Endothelial cell of hepatic sinusoid (primary cell): ENCODE measurements at regions not wholly inside any gene's neighbourhood (a gene's known extent, or its start where the extent isn't known, plus 50 kb on each side); places are given as distances from the start of the nearest gene placed in this dataset.
"Not testable (repeated sequence)": the region's sequence is repeated elsewhere in the genome, so short reads cannot be mapped to it uniquely, and the experiment has no call there.

Experiments used
- in situ Hi-C: cut with HindIII; loops from 2 replicates; pipeline ENCODE4 v1.10.0; 2017; ENCODE audit warnings: low sequenced_read_pairs

- in situ Hi-C loops: no loop called here
These were observed 157.8 kb upstream of the SALL4 start for GRCh38 chr20:51960047-51960675.

GRCh38 chr20:51959066-51959542, 156.8 kb upstream of the SALL4 start:
- in situ Hi-C loops: no loop called here

DNA sequence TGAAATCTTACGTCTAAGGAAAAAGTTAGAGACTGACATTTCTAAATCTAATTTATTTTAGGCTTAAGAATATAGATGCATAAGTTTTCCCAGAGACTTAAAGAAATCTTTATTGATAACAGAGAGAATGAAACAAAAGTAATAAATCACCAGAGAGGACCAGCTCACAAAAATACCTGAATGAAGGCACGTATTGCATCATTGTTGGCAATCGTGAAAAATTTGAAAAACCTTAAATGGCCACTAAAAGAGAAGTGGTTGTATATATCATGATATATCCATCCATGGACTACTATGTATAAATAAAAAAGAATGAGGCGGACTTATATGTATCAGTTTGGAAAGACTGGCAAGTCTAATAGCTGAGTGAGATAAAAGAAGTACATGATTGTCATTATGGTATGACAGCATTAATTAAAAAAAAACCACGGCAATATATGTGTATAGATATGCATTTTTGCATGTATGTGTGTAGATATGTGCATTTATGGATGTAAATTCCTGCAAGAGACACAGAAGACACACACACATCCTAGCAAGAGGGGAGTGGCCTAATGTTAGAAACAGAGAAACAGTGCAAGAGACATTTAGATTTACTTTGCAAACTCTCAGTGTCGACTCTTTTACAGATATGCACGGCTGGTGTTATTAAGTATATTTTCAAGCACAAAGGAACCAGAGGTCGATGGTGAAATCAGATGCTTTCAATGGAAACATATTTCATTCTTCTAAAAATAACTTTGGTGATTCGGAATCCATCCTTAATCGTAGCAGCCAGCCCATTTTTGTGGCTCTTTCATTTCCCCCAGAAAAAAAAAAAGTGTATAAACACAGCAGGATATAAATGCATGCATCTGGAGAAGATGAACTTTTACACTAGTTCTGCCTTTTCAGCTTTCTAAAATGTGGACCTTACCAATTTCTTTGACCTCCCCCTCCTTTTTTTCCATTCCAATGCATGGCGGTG, 156.1 kb upstream of the SALL4 start:
- in situ Hi-C loops: no loop called here

GRCh38 chr20:51955756-51956155, 153.4 kb upstream of the SALL4 start:
- in situ Hi-C loops: no loop called here

DNA sequence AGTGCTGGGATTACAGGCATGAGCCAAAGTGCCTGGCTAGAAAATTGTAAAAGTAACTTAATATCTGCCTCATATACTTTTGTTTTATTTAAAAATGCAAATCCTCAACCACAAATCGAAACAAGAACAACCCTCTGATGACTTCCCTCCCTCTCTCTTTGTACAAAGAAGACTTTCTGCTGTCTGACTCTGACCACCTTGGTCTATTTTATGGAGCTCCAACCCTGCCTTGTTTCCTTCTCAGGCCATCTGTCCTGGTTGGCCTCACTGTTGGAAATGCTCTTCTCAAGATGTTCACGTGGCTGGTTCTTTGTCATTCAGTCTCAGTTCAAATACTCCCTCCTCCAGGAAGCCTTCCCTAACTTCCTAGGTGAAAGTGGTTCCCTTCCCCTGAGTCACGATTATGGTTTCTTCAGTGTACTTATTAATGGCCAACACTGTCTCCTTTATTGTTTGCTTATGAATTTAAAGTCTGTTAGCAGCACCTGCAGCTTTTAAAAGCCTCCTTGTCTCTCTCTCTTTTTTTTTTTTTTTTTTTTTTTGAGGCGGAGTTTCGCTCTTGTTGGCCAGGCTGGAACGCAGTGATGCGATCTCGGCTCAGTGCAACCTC, 151.5 kb upstream of the SALL4 start:
- in situ Hi-C loops: loop anchor here (5.0 kb wide), 1 partner anchor 67 kb away; no protein-coding TSS in a partner anchor

- in situ Hi-C loops: loop anchor here (5.0 kb wide), 1 partner anchor 64 kb away; no protein-coding TSS in a partner anchor
These were observed 148.6 kb upstream of the SALL4 start for GRCh38 chr20:51950926-51951325.

GRCh38 chr20:51946586-51946985, 144.3 kb upstream of the SALL4 start:
- in situ Hi-C loops: loop anchor here (5.0 kb wide), 1 partner anchor 101 kb away; no protein-coding TSS in a partner anchor

GRCh38 chr20:51945881-51946280, 143.6 kb upstream of the SALL4 start:
- in situ Hi-C loops: loop anchor here (5.0 kb wide), 1 partner anchor 101 kb away; no protein-coding TSS in a partner anchor

GRCh38 chr20:51945177-51945576, 142.9 kb upstream of the SALL4 start:
- in situ Hi-C loops: loop anchor here (5.0 kb wide), 1 partner anchor 102 kb away; no protein-coding TSS in a partner anchor

DNA sequence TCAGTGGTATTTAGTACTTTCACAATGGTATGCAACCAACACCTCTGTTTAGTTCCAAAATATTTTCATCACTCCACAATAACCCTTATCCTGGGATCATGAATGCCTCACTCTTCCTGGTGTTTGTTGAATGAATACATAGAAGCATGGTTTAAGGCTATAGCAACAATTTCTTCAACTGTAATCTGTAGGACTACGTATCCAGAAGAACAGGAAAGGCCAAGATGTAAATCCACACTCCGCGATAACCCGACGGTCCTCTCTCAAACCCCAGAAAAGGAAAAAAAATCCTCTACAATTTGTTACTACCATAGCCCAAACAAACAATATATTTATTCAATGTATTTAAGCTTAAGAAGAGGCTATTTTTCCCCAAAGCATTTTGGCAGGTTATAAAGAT, 141.4 kb upstream of the SALL4 start:
- in situ Hi-C loops: no loop called here

DNA sequence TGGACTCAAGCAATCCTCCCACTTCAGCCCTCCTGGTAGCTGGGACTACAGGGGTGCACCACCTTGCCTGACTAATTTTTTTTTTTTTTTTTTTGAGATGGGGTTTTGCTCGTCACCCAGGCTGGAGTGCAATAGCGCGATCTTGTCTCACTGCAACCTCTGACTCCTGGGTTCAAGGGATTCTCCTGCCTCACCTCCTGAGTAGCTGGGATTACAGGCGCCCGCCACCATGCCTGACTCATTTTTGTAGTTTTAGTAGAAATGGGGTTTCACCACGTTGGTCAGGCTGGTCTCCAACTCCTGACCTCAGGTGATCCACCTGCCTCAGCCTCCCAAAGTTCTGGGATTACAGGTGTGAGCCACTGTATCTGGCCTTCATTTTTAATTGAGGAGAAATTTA, 141.0 kb upstream of the SALL4 start:
- in situ Hi-C loops: not testable (repeated sequence)

GRCh38 chr20:51941503-51941902, 139.2 kb upstream of the SALL4 start:
- in situ Hi-C loops: no loop called here

DNA sequence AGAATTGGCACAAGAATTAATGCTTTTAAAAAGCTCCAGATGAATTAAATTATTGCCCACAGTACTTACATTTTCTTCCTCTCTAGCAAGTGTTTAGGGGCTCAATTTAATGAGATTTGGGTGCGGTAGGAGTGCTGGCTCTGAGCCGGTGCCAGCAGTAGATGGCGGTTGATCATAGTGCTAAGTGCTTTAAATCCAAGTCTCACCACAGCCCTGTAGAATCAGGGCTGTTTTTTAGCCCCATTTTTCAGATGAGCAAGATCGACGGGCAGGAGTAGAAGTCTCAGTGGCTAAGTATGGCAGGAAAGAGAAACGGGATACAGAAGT, 136.9 kb upstream of the SALL4 start:
- in situ Hi-C loops: no loop called here

DNA sequence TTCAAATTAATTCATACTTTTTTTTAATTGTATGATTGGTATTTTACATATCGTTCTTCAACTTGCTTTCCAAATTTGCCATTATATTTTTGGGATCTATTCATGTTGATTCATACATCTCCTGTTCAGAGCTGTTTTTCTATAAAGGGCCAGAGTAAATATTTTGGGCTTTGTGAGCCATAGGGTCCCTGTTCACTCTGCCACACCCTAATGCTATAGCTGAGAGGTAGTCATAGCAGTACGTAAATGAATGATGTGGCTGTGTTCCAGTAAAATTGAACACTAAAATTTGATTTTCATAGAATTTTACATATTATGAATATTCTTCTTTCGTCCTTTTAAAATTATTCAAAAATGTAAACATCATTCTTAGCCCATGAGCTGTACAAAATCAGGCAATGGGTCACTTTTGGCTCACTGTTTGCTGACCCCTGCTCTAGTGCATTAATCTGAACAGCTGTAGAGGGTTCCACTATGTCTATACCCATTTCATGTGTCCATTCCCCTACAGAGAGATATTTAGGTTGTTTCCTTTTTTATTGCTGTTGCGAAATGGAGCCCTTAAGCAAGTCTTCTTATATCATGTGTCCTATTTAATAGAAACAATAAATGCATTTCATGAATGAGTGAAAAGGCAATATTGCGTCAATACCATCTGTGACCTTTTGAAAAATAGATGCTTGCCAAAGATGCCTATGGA, 136.4 kb upstream of the SALL4 start:
- in situ Hi-C loops: no loop called here

- in situ Hi-C loops: no loop called here
These were observed 135.5 kb upstream of the SALL4 start for GRCh38 chr20:51937779-51938178.

DNA sequence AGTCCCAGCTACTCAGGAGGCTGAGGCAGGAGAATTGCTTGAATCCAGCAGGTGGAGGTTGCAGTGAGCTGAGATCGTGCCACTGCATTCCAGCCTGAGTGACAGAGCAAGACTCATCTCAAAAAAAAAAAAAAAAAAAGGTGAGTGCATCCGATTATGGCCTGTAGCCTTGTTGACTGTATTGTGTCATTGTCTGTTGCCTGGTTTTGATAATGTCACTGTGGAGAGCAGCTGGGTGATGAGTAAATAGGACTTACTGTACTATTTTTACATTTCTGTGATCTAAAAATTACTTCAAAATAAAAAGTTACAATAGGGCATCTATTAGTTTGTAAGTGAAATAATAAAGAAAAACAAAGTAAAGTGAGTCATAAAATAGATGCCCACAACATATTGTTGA, 134.1 kb upstream of the SALL4 start:
- in situ Hi-C loops: no loop called here

DNA sequence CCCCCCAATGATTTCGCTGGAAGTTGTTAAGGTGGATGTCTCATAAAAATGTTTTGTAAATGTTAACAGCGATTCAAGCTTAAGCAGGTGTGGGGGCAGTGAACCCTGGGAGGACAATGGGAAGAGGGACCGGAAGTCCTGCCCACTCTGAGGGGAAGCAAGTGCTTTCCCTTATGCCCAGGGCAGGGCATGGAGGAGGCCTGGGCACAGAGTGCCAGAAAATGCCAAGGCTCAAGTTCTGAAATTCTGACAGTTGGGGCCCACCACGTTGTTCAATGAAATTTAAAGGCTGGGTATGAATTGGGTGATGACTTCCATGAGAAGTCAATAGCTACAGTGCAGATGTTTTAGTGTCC, 132.7 kb upstream of the SALL4 start:
- in situ Hi-C loops: no loop called here

DNA sequence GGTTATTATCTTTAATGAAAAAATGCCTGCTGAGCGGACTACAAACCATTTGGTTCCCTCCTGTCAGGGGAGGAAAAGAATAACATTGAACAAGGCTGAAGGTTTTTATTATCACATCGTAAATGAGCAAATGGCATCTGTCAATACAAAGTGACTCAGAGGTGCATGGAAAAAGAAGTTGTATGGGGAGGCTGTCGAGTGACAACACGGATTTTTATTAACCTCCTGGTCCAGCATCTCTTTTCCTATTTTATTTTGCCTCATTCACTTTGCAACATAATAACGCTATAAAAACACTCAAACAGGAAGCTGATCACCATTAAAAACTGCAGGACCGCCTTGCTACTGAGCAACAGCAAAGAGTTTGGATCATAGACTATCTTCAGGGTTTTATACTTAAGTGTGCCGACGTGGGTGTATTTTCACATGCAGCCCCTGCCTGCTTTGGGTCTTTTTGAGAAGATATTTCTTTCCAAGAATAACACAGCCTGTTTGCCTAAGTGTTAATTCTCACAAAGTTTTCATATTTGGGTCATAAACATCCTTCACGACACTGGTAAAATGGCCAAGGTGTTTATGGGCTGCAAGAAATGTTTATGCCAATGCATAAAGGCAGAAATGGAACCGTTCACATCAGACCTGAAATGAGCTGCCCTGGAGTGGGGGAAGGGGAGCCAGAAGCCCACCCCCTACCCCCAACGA, 132.1 kb upstream of the SALL4 start:
- in situ Hi-C loops: no loop called here

- in situ Hi-C loops: no loop called here
These were observed 129.1 kb upstream of the SALL4 start for GRCh38 chr20:51931371-51931781.

DNA sequence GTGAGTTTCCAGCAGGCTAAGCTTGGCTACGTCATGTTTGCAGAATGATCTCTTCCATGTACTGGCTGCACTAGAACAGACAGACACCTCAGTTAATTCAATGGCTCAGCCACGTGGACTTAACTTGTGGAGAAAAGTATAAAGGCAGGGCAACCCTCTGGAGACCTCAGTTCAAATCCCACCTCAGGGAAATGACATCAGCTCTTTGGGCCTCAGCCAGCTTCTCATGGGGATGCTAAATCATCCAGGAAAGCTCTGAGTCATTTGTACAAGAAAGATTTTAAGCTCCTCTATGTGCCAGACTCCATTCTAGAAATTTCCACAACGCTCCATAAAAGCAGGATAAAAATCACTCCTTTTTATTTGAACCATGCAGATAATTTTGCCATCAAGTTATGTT, 128.5 kb upstream of the SALL4 start:
- in situ Hi-C loops: no loop called here
